NCI-H82 (cell line): ENCODE measurements at regions not wholly inside any gene's neighbourhood (a gene's known extent, or its start where the extent isn't known, plus 50 kb on each side); places are given as distances from the start of the nearest gene placed in this dataset.
"Not testable (repeated sequence)": the region's sequence is repeated elsewhere in the genome, so short reads cannot be mapped to it uniquely, and the experiment has no call there.

ENCODE experiments used
- DNase-seq: peaks from one replicate; lab custom pipeline; 2025; lab: John Stamatoyannopoulos, UW

GRCh38 chr2:235105821-235106359, 154.1 kb downstream of the SH3BP4 start:
- DNase-seq = no peak

DNA sequence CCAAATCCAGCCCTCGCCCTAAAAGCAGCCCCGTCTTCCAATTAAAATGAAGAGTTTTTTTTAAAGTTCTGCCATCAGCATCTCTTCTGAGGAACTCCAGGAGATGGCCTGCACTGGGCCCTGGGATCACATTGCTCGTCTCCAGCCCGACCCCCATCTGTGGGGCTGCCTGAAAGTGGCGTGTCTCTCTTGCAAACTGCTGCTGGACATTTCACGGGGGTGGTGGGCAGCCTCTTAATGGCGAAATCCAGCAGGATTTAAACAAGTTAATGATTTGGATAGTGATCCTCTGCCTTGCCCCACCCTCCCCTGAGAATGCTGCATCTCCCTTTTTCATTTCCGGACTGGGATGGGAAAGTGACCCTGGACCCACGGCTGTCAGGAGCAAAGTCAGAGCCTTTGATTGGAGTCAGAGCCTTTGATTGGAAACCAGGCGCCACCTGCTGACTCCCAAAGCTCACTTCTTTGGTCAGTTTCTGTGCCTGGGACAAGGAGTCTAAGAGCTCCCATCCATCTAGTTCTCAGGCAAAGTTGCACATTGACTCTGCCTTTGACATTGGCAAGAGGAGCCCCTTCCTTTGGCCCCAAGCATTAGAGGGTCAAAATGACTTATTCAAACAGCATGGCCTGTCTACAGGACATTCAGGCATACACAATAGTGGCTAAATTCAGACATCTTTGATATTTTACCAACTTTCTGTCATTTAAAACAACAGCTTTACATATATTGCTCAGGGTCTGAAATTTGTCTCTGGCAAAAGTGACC, 155.2 kb downstream of the SH3BP4 start:
- peak; percentile 87 for DNase-seq

GRCh38 chr2:235107640-235107951, 155.8 kb downstream of the SH3BP4 start:
- no peak for DNase-seq

DNA sequence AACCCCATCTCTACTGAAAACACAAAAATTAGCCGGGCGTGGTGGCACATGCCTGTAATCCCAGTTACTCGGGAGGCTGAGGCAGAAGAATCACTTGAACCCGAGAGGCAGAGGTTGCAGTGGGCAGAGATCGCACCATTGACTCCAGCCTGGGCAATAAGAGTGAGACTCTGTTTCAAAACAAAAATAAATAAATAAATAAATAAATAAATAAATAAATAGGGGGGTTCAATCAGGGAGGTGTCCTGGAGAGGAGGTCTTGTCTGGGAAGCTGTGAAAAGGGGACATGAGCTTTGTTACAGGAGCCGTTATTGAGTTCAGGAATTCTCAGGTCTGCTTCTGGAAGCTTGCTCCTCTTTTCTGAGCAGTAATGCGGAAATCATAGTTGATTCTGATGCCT, 157.7 kb downstream of the SH3BP4 start:
- DNase-seq = not testable (repeated sequence)

GRCh38 chr2:235112365-235112764, 160.5 kb downstream of the SH3BP4 start:
- DNase-seq = no peak

DNA sequence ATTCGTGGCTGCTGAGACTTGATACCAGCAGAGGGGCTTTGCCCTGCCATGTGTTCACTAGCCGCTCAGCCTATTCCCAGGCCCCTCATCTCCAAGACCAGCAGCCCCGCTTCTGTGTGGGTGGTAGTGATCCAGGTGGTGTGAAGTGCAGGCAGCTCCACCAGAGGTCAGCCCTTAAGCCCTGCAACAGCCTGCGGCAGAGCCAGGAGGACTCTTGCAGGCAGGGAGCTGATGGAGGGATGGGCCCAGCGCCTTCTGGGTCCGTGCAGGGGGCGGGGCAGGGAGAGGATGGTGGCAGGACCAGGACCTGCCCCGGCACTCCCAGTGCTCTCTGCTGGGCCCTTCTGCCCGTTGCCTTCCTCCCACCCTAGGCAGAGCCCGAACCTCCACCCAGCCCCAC, 162.0 kb downstream of the SH3BP4 start:
- DNase-seq = peak; percentile 30

DNA sequence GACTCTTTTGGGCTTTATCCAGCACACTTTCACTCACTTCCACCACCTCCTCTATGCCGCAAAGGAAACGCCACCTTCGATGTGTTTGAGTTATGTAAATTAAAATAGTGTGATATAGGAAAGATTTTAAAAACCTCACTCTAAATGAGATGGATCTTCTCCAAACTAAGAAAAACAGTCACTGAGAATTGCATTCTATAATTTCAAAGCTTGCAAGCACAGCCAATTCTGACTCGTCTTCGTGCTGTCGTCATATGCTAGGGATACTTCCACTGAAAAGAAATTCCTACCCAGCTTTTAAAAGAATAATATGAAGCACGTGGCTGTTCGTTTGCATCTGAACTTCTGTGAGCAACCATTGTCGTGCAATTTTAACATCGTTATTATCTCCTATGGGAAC, 162.5 kb downstream of the SH3BP4 start:
- no peak for DNase-seq

DNA sequence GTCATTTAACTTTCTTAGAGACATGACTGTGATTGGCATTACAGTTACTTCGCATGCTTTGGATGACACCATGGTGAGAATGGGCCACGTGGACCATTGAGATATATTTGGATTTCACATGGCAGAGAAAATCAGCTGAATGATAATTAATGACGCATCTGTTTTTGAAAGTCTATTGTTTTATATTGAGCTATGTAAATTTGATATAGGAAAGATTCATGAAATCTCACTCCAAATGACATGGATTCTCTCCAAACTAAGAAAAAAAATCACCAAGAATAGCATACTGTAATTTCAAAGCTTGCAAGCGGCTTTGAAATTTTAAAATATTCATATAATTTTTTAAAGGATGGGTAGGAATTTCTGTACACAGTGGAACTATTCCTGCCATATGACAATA, 163.7 kb downstream of the SH3BP4 start:
- DNase-seq = no peak

- DNase-seq = peak; percentile 60
These were observed 165.2 kb downstream of the SH3BP4 start for GRCh38 chr2:235116885-235117492.

GRCh38 chr2:235126768-235127167, 175.0 kb downstream of the SH3BP4 start:
- DNase-seq = no peak

DNA sequence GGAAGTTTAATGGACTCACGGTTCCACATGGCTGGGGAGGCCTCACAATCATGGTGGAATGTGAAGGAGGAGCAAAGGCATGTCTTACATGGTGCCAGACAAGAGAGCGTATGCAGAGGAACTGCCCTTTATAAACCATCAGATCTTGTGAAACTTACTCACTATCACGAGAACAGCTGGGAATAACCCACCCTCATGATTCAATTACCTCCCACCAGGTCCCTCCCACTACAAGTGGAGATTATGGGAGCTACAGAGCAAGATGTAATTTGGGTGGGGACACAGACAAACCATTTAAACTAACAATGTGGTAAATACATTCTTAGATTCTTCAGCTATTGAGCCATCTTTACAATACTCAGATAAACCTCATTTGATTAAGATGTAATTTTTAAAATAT, 176.1 kb downstream of the SH3BP4 start:
- DNase-seq = no peak

DNA sequence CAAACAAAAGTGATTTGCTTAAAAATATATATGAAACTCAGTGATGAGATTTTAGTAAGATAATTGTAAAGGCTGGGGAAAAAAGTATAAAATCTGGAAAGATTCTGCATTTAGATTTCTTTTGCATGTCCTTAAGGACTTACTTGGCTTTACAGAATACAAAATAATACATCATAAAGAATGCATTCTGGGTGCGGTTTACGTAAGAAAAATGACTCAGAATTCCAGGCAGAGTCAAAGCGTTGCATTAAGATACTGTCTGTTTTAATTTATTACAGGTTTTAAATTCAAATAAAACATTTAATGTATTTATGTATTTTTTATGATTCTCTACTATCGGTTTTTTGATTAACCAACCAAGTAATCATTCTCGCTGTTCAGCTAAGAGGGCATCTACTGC, 178.0 kb downstream of the SH3BP4 start:
- DNase-seq = no peak

- DNase-seq = no peak
These were observed 179.8 kb downstream of the SH3BP4 start for GRCh38 chr2:235131334-235132305.

DNA sequence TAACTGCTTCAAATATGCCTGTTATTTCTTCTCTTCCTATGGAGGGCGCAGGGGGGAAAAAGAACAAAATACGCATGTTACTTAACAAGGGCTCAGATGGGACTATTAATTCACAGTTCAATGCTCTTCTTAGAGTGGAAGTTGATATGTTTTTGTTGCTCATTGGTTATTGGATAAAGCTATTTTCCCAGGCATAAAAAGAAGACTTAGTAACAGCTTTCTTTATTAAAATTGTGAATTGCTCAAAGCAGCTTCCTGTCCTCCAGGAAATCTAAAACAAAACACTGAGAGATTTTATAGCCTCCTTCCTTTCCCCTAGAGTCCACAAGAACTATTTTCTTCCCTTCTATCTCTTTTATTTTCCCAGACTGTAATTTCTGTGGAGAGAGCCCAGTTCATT, 180.8 kb downstream of the SH3BP4 start:
- DNase-seq = no peak

GRCh38 chr2:235133837-235134236, 182.0 kb downstream of the SH3BP4 start:
- no peak for DNase-seq

DNA sequence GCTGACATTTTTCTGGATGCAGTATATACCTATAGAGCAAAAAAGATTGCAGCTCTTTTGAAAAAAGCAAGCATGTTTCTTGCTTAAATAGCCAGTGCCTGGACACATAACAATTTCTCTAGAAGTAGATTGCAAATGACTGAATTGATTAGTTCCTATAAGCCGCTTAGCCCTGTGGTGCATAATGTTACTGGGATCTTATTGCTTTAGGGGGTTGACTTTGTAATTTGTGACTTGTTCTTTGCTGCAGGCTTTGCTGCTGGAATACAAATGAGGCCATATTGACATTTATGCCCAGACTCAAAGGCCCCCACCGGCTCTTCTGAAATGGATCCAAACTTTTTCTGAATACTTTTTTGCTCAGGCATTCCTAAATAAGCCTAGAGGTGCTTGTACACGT, 182.6 kb downstream of the SH3BP4 start:
- DNase-seq = peak; percentile 46

GRCh38 chr2:235135195-235135965, 183.6 kb downstream of the SH3BP4 start:
- DNase-seq = no peak

DNA sequence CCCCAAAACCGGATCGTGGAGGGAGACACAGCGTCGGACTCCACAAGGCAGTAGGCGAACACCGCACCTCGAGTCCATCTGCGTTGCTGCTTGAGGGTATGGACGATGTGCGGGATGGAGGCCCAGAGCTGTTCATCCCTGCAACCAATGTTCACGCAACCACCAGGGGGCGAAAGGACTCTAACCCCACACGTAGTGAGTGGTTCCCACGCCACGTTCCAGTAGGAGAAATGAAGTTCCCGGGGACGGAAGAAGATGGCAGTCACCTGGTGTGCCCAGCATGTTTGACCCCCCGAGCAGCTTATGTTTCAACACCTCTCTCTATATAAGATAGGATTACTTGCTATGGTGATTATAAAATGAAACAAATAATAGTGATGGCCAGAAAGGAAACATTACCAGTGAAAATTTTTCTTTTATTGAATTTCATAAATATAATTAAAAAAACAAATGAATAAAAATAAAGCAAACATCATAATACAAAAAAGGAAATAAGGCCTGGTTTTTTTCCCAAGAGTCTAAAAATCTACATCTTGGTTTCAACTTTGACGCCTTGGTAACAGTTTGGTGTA, 184.3 kb downstream of the SH3BP4 start:
- DNase-seq = peak; percentile 92

DNA sequence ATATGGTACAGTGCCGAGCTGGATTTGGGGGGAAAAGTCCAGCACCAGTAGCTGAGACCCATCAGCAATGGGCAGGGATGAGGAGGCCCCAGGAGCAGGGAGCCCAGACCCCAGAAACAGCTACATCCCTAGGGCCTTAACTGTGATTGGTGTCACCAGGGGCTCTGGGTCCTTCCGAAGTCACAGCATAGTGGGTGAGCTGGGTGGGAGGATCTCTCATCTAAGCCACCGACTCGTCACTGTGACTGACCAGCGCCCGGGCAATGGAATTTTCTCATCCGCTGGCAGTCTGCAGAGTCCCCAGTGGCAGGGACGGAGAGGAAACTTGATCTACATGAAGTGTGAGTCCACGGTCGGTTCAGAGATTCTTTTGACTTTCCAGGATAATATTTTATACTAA, 186.5 kb downstream of the SH3BP4 start:
- DNase-seq = no peak

DNA sequence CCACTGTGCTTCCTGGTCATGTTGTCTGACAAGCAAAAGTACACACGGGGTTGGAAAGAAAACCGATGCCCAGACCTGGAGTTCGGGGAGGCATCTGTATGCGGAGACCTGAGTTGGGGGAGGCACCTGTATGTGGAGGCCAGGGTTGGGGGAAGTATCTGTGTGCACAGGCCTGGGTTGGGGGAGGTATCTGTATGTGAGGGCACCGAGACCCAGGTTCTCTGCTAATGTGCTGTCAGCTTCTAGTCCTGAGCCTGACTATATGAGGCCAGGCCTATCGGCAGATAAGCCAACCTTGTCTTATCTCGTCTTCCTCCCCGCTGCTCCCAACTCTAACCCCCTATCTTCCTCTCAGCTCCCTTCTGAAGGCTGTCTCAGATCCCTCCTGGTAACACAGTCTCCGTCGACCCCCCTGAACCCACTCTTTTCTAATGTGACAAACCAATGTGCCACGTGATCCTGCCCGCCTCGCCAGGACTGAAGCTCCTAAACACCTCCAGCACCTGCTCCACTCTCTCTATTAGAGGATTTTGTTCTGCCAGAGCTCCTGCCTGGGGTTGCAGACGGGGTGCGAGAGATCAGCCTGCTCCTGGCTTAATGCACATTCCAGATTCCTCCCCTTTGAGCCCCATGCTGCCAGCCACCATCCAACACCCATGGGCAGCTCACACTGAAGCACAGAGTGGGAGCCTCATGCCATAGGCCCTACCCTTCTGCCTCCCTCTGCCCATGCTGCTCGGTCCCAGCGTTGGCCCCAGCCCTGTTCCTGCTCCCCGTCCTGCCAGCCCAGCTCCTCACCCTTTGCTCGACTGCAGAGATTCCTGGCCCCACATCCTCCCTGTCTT, 188.4 kb downstream of the SH3BP4 start:
- no peak for DNase-seq

DNA sequence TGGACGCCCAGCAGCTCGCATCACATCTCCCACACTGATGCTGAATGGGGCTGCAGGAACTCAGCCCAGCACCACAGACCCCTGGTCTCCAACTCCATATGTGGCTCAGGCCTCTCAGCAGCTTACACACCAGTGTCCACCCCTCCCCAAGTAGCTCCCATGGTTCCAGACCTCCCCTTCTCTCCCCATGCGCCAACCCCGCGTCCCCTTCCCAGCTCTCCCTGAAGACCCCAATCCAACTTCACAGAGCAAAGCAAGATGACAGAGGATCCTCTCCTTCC, 188.9 kb downstream of the SH3BP4 start:
- no peak for DNase-seq
